Neuronal stem cell (in vitro differentiated cells): ENCODE measurements at regions not wholly inside any gene's neighbourhood (a gene's known extent, or its start where the extent isn't known, plus 50 kb on each side); places are given as distances from the start of the nearest gene placed in this dataset.
A peak's percentile ranks its signal among the peaks of the same experiment; 100 is the strongest.

Experiments
- DNase-seq: peaks from one replicate; pipeline ENCODE4 v3.0.0-alpha.2; 2013; ENCODE audit warnings: low spot score
- H2AFZ ChIP-seq: one replicate; pipeline ENCODE4 v1.6.1; 2013; ENCODE audit warnings: mild to moderate bottlenecking, low read length, inconsistent platforms
- H2AK5ac ChIP-seq: 2 replicates; pipeline ENCODE4 v1.6.1; 2013; ENCODE audit warnings: low read depth, mild to moderate bottlenecking, inconsistent platforms, low read length, moderate library complexity, mixed read lengths
- H2BK120ac ChIP-seq: 2 replicates; pipeline ENCODE4 v1.6.1; 2013; ENCODE audit warnings: low read depth, mild to moderate bottlenecking, inconsistent platforms, low read length, moderate library complexity, mixed read lengths
- H2BK12ac ChIP-seq: one replicate; pipeline ENCODE4 v1.6.1; 2013; ENCODE audit warnings: low read length, inconsistent platforms
- H2BK15ac ChIP-seq: 2 replicates; pipeline ENCODE4 v1.6.1; 2013; ENCODE audit warnings: mild to moderate bottlenecking, low read length, inconsistent platforms, mixed read lengths
- H2BK5ac ChIP-seq: one replicate; pipeline ENCODE4 v1.6.1; 2013; ENCODE audit warnings: inconsistent platforms, mild to moderate bottlenecking, low read length, moderate library complexity
- H3K14ac ChIP-seq: one replicate; pipeline ENCODE4 v1.6.1; 2013; ENCODE audit warnings: low read length, inconsistent platforms
- H3K18ac ChIP-seq: 2 replicates; pipeline ENCODE4 v1.6.1; 2013; ENCODE audit warnings: low read length, inconsistent platforms
- H3K23ac ChIP-seq: 2 replicates; pipeline ENCODE4 v1.6.1; 2013; ENCODE audit warnings: low read depth, mild to moderate bottlenecking, mixed read lengths, low read length, inconsistent platforms; ENCODE audit not compliant: poor library complexity
- H3K27ac ChIP-seq: replicated peaks from 3 replicates; pipeline ENCODE4 v1.5.1; 2013; ENCODE audit warnings: low read length, inconsistent platforms
- H3K27me3 ChIP-seq, 3 experiments: 2 replicates each; pipeline ENCODE4 v1.6.1; 2013; ENCODE audit warnings: low read length in 3 of 3, mild to moderate bottlenecking in 2 of 3, inconsistent platforms in 1 of 3, low read depth in 1 of 3, mixed read lengths in 1 of 3, moderate library complexity in 1 of 3; ENCODE audit not compliant: control insufficient read depth in 3 of 3, insufficient read depth in 3 of 3
- H3K36me3 ChIP-seq, 2 donors: replicated peaks in 1 of 2; 2 replicates each; pipeline ENCODE4 v1.6.1; 2013; ENCODE audit warnings: low read length in 2 of 2; ENCODE audit not compliant: control insufficient read depth in 2 of 2, insufficient read depth in 2 of 2
- H3K4ac ChIP-seq: 2 replicates; pipeline ENCODE4 v1.6.1; 2013; ENCODE audit warnings: inconsistent platforms, mild to moderate bottlenecking, low read length, moderate library complexity
- H3K4me1 ChIP-seq, 2 donors: 1 replicate in 1 of 2; 2 replicates in 1 of 2; pipeline ENCODE4 v1.6.1; 2013; ENCODE audit warnings: low read length in 2 of 2, low read depth in 1 of 2; ENCODE audit not compliant: control insufficient read depth in 2 of 2, insufficient read depth in 1 of 2
- H3K4me2 ChIP-seq: one replicate; pipeline ENCODE4 v1.6.1; 2013; ENCODE audit warnings: mild to moderate bottlenecking, low read length, inconsistent platforms; ENCODE audit not compliant: insufficient read depth, poor library complexity, severe bottlenecking
- H3K4me3 ChIP-seq, 2 donors: 2 replicates each; pipeline ENCODE4 v1.5.1; 2013; ENCODE audit warnings: low read length in 2 of 2, mild to moderate bottlenecking in 2 of 2, inconsistent platforms in 1 of 2, moderate library complexity in 1 of 2
- H3K79me1 ChIP-seq: one replicate; pipeline ENCODE4 v1.6.1; 2013; ENCODE audit warnings: low read depth, mild to moderate bottlenecking, inconsistent platforms, low read length, moderate library complexity
- H3K9ac ChIP-seq: one replicate; pipeline ENCODE4 v1.6.1; 2013; ENCODE audit warnings: mild to moderate bottlenecking, low read depth, low read length, inconsistent platforms; ENCODE audit not compliant: poor library complexity
- H3K9me3 ChIP-seq, 2 donors: replicated peaks in 1 of 2; 2 replicates each; pipeline versions ENCODE3 to v1.6.1; 2013; ENCODE audit warnings: low read length in 2 of 2, mild to moderate bottlenecking in 2 of 2, inconsistent platforms in 1 of 2, low read depth in 1 of 2, mixed read lengths in 1 of 2, moderate library complexity in 1 of 2; ENCODE audit not compliant: control insufficient read depth in 2 of 2, insufficient read depth in 1 of 2
- H4K8ac ChIP-seq: one replicate; pipeline ENCODE4 v1.6.1; 2013; ENCODE audit warnings: low read depth, mild to moderate bottlenecking, inconsistent platforms, low read length, moderate library complexity
- H4K91ac ChIP-seq: one replicate; pipeline ENCODE4 v1.6.1; 2013; ENCODE audit warnings: low read length, low read depth, mild to moderate bottlenecking, inconsistent platforms; ENCODE audit not compliant: poor library complexity
- WGBS, 2 donors: extraction: QIAGEN DNeasy Blood & Tissue Kit; methylation state at CpG; one replicate each; pipeline ENCODE4 v1.1.7; 2013; ENCODE audit warnings: missing lambda C conversion rate in 2 of 2, mixed read lengths in 1 of 2; ENCODE audit not compliant: insufficient read length in 2 of 2, insufficient replicate concordance in 1 of 2; ENCODE audit errors: extremely low coverage in 2 of 2; 5-methylcytosine and 5-hydroxymethylcytosine counted together

- Histone ChIP-seq H2AK5ac (no peak overlapping the region), H2AFZ (no peak overlapping the region), H3K4me2 (no peak overlapping the region), H3K27me3 (peaks cover 0 to 12% (median 0%) of the 10 kb centered on the region in 3 experiments), H4K8ac (no peak overlapping the region), H3K9ac (no peak overlapping the region), H3K23ac (no peak overlapping the region), H2BK12ac (no peak overlapping the region), H3K27ac (no peak overlapping the region), H2BK5ac (no peak overlapping the region), H3K18ac (peak overlapping the region; percentile 77), H3K14ac (no peak overlapping the region), H4K91ac (no peak overlapping the region), H3K36me3 (no peaks in the 10 kb centered on the region), H3K4me1 (peaks cover 0 to 3% of the 10 kb centered on the region in 2 donors), H3K4ac (no peak overlapping the region), H3K9me3 (no peaks in the 10 kb centered on the region), H3K79me1 (no peaks in the 10 kb centered on the region), H2BK120ac (no peak overlapping the region), H2BK15ac (no peak overlapping the region), H3K4me3 (no peak overlapping the region)
- WGBS, 2 donors, result no CpG with 5 or more reads among the region's 2 CpGs
- DNase-seq, result no peak
Observed at GRCh38 chr3:184480831-184481230, 80.8 kb upstream of the EPHB3 start.

GRCh38 chr3:184481984-184482671, 79.5 kb upstream of the EPHB3 start:
- Histone ChIP-seq H3K9ac (no peak overlapping the region), H3K4me2 (no peak overlapping the region), H3K14ac (no peak overlapping the region), H3K18ac (no peak overlapping the region), H2BK12ac (no peak overlapping the region), H4K91ac (no peak overlapping the region), H2AK5ac (no peak overlapping the region), H3K4me1 (peaks cover 0 to 3% of the 10 kb centered on the region in 2 donors), H3K9me3 (no peaks in the 10 kb centered on the region), H3K4ac (no peak overlapping the region), H2BK120ac (no peak overlapping the region), H3K27me3 (peaks cover 0 to 12% (median 0%) of the 10 kb centered on the region in 3 experiments), H3K79me1 (no peaks in the 10 kb centered on the region), H2BK5ac (no peak overlapping the region), H3K36me3 (no peaks in the 10 kb centered on the region), H4K8ac (no peak overlapping the region), H3K27ac (no peak overlapping the region), H3K4me3 (no peak overlapping the region), H2BK15ac (no peak overlapping the region), H2AFZ (no peak overlapping the region), H3K23ac (no peak overlapping the region)
- DNase-seq, result no peak
- no CpG with 5 or more reads among the region's 7 CpGs for WGBS, 2 donors

GRCh38 chr3:184485241-184485640, 76.3 kb upstream of the EPHB3 start:
- Histone ChIP-seq H3K18ac (no peak overlapping the region), H3K9ac (no peak overlapping the region), H3K4ac (no peak overlapping the region), H3K14ac (no peak overlapping the region), H3K36me3 (no peaks in the 10 kb centered on the region), H3K4me1 (no peaks in the 10 kb centered on the region), H2BK5ac (no peak overlapping the region), H3K27ac (no peak overlapping the region), H2BK15ac (no peak overlapping the region), H3K23ac (no peak overlapping the region), H2AFZ (no peak overlapping the region), H3K79me1 (no peaks in the 10 kb centered on the region), H3K9me3 (no peaks in the 10 kb centered on the region), H2BK12ac (no peak overlapping the region), H4K91ac (no peak overlapping the region), H2AK5ac (no peak overlapping the region), H2BK120ac (no peak overlapping the region), H3K4me3 (no peak overlapping the region), H3K4me2 (no peak overlapping the region), H3K27me3 (peaks cover 0 to 30% (median 10%) of the 10 kb centered on the region in 3 experiments), H4K8ac (no peak overlapping the region)
- no peak for DNase-seq
- no CpG with 5 or more reads among the region's 2 CpGs for WGBS, 2 donors

GRCh38 chr3:184485906-184486305, 75.7 kb upstream of the EPHB3 start:
- Histone ChIP-seq H3K23ac (no peak overlapping the region), H2AK5ac (no peak overlapping the region), H3K4me3 (no peak overlapping the region), H3K27ac (no peak overlapping the region), H3K9ac (no peak overlapping the region), H3K4ac (no peak overlapping the region), H3K36me3 (no peaks in the 10 kb centered on the region), H2AFZ (no peak overlapping the region), H3K18ac (no peak overlapping the region), H2BK15ac (no peak overlapping the region), H3K9me3 (no peaks in the 10 kb centered on the region), H4K91ac (no peak overlapping the region), H3K14ac (no peak overlapping the region), H2BK12ac (no peak overlapping the region), H2BK120ac (no peak overlapping the region), H3K79me1 (no peaks in the 10 kb centered on the region), H3K4me1 (no peaks in the 10 kb centered on the region), H3K4me2 (no peak overlapping the region), H4K8ac (no peak overlapping the region), H2BK5ac (no peak overlapping the region), H3K27me3 (peaks cover 0 to 34% (median 16%) of the 10 kb centered on the region in 3 experiments)
- no CpG with 5 or more reads among the region's 3 CpGs for WGBS, 2 donors
- no peak for DNase-seq
